Hepatic stellate cell (primary cell): ENCODE measurements at regions not wholly inside any gene's neighbourhood (a gene's known extent, or its start where the extent isn't known, plus 50 kb on each side); places are given as distances from the start of the nearest gene placed in this dataset.
"Not testable (repeated sequence)": the region's sequence is repeated elsewhere in the genome, so short reads cannot be mapped to it uniquely, and the experiment has no call there.

Source experiments
- DNase-seq: peaks from one replicate; pipeline ENCODE4 v3.0.0; 2011; ENCODE audit warnings: low spot score

DNA sequence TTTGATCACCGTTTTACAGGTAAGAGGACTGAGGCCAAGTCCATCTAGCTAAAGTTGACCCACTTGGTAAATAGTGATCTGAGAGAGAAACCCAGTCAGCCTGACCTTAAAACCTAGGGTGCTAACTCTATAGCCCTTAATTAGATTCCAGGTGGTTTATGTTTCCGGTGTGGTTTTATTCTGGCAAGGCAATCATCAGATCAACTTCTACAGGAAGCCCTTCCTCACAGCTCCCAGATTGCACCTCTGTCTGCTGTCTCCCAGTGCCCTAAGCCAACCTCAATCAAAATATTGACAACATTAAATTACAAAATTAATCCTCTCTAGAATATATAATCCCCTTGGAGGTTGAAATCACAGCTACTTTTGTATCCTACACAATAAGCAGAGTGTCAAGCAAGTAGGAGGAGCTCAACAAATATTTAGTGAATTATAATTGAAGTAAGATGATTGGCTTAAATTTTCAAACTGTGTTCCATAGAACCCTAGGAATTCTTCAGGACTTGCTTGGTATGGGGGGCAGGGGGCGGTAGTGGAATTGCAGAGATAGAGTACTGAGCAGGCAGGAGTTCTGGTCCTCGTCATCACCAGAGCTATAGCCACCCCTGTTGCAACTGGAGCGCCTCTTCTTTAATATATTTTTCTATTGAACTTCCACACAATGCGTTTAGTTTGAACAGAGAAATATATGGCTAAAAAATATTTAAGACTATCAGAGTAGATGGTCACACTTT is 692.8 kb upstream of the LRRN3 start:
- DNase-seq: no peak

DNA sequence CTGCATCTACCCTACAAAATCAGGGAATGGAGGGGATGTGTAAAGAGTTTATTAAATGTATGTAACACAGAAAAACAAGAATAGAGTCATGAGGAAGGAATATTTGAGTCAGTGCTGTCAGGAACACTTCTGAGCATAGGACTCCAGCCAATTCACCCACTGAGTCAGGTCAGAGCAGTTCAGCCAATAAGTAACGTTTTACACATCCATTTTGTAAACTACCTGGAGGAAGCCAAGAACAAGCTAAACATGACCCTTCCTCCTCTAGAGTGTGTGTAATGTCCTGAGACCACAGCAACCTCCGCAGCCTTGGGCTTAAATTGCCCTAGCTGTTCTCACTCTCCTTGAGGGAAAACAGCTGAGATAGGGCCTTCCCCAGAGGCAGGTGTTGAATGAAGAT is 691.5 kb upstream of the LRRN3 start:
- no peak for DNase-seq

GRCh38 chr7:110400411-110400810 is 690.5 kb upstream of the LRRN3 start:
- no peak for DNase-seq

DNA sequence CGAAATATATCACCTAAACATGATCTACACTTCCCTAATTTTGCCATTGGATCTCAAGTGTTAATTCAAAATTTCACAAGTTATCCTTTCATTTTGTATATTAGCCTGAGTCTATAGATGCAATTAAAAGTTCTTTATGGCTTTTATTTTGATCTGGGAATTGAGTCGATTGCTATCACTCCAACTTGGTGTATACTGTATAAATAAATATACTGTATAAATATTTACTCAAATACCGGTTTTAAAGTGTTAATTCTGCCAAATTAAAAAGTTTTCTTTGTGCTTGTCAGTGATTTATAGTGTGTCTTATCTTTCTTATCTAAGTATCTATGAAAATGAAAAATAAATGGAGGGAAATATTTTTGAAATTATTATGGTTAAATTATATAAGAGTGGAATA is 683.7 kb upstream of the LRRN3 start:
- DNase-seq: no peak

DNA sequence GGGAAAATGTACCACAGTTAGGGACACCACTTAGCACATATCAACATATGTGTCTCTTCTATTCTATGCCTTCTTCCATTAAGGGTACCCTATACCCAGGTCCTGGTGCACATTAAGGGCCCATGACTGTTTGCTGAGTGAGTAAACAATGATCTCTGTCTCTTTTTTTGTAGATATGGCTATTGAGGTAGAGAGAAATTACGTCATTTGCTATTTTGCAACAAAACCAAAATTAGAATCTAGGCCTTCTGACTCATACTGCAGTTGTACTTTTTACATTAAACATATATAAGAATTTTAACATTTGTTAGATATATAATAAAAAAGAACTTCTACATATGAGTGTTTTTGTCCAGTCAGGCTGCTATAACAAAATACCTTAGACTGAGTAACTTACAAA is 683.2 kb upstream of the LRRN3 start:
- no peak for DNase-seq

DNA sequence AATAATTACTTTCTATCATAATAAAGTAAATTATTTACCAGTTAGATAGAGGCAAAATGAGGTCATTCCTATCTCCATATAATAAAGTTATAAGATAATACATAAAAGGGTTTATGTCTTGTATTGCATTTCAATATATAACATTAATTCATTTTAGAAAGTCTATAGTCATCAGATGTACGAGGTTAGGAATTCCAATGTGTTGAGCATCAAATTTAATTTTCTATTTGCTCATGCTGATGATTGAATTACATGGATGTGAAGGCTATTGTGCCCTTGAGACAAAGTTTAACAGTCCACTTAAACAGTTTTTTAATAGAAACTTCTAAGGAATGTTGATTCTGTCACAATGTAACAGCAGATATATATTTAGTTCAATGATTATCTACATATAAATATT is 678.3 kb upstream of the LRRN3 start:
- DNase-seq: no peak

- DNase-seq: no peak
These were observed 677.9 kb upstream of the LRRN3 start for GRCh38 chr7:110413038-110413437.

GRCh38 chr7:110417611-110418010 is 673.3 kb upstream of the LRRN3 start:
- DNase-seq: no peak

DNA sequence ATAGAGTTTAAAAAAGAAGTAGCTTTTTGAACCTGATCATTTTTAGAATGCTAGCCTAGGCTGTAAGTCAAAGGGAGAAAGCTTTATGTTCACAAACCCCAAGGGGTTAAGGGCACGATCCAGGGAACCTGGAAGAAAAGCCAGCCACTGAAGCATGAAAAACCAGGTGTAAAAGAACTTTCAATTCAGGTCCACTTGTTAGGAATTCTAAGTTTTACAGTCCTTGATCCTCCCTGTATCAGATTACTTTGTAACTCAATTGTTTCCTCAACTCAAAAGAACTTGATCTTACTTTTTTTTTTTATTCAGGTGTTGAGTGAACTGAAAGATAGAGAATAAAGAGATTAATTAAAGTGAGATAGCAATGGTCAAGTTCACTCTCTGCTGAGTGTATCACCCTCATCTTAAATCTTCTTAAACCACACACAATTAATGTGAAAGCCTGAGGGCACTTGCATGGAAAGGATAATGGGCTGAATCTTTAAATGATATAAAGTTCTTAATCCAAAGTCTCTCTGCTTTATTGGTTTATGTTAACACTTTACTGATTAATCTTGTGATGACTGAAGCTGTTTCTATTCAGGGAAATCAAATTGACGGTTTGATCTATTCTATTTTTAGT is 672.2 kb upstream of the LRRN3 start:
- no peak for DNase-seq

DNA sequence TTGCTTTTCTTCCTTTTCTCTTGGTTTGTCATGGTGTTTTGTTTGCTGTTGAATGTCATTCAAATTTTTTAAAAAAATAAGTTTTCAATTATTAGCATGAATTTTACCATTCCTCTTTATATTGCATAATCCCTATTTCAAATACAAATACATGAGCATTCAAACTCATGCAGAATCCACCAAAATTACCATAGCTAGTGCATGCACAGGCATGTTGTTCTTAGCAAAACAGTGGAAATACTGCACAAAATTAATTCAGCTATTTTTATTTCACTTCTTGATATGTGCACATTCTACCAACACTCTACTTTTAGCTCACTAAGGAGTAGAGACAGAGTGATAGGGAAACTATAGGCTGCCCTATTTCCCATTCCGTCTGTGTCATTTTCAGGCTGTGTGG is 670.1 kb upstream of the LRRN3 start:
- DNase-seq: no peak

- DNase-seq: no peak
These were observed 669.3 kb upstream of the LRRN3 start for GRCh38 chr7:110421490-110422241.

- DNase-seq: no peak
These were observed 658.8 kb upstream of the LRRN3 start for GRCh38 chr7:110432061-110432553.

- DNase-seq: not testable (repeated sequence)
These were observed 652.0 kb upstream of the LRRN3 start for GRCh38 chr7:110438926-110439325.

DNA sequence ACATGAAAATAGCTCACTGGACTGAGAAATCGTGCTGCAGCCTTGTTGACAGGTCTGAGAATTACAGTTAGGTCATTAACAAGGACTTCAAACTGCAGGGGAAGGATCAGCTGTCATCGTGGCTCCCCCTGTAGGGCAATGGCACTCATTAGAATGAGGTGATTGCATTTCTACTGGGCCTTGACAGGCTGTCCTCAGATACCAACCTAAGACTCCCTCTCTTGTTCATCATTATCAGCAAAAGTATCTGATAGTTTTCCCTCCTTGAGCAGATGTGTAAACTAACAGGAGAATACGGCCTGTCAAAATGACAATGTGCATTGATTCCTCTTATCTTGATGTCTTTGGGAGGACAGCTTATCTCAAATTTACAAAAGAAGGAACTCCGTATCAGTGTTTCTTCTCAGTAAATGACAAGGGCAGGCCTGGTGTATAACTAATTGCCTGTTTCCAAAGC is 648.5 kb upstream of the LRRN3 start:
- peak; percentile 33 for DNase-seq

DNA sequence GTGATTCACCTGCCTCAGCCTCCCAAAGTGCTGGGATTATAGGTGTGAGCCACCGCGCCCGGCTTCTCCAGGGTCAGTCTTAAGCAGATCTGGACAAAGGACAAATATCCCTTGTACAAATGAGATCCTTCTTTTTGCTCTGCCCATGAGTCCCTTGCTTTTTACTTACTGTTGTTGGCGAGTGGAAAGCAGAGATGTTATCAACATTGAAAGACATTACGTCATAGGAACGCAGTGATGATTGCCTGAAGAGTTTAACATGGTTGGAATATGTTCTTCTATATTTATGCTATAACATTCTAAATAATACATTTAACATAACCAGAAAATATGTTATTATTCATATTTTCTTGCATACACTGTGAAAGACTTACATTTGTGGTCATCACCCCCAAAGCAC is 644.3 kb upstream of the LRRN3 start:
- DNase-seq: no peak

DNA sequence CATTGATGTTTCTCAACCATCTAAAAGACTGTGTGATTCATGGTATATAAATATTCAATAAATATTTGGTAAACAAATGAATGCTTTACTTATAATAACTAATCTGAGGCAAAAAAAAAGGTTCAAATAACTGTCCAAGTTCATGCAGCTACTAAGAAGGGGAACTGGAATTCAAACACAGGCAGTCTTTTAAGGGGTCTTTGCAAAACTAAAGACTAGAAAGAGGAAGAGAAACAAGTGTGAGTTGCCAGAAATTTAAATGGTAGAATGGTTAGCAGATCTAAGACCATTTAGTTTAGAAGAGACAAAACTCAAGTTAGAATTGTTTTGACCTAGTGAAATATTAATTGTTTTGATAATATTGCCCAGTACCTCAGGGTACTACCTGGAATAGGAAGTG is 642.0 kb upstream of the LRRN3 start:
- DNase-seq: no peak

DNA sequence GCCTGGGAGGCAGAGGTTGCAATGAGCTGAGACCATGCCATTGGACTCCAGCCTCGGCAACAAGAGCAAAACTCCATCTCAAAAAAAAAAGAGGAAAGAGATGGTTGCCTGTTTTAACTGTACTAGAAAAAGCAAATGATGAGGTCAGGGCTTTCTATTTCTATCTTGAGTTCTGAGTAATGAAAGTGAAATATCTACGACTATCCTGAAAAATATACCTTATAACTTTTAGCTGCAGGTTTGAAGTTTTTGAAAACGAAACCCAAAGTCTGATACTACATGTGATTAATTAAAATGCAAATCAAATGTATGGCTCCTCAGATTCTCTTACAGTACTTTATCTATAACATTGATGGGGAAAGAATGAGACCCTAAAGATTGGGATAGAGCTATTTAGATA is 636.2 kb upstream of the LRRN3 start:
- DNase-seq: no peak

- DNase-seq: no peak
These were observed 629.3 kb upstream of the LRRN3 start for GRCh38 chr7:110461621-110462020.

DNA sequence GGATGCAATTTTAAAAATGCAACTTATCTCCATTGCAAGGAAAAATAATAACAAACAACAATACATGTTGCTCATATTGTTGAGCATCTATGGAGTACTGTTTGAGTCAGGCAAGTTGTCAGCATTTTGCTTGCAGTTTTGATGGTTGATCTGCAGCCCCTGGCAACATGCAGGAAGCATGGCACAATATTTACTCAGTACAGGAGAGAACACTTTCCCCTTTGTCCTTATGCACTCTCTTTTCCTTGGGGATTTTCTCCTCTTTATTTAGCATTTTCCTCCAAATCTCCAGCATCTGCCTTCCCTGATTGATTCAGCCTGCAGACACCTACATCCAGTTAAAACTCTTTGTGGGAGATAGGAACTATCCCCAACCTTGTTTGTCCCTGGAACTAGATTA is 620.5 kb upstream of the LRRN3 start:
- DNase-seq: no peak

DNA sequence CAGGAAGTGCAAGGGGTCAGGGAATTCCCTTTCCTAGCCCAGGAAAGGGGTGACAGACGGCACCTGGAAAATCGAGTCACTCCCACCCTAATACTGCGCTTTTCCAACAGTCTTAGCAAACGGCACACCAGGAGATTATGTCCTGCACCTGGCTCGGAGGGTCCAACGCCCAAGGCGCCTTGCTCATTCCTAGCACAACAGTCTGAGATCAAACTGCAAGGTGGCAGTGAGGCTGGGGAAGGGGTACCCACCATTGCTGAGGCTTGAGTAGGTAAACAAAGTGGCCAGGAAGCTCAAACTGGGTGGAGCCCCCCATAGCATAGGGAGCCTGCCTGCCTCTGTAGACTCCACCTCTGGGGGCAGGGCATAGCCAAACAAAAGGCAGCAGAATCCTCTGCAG is 618.5 kb upstream of the LRRN3 start:
- DNase-seq: not testable (repeated sequence)

DNA sequence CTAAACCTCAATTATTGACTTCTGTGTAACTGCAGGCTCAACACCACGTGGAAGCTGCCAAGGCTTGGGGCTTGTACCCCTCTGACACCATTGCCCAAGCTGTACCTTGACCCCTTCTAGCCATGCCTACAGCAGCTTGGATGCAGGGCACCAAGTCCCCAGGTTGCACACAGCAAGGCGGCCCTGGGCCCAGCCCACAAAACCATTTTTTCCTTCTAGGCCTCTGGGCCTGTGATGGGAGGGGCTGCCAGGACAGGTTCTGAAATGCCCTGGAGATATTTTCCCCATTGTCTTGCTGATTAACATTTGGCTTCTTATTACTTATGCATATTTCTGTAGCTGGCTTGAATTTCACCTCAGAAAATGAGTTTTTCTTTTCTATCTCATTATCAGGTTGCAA is 610.0 kb upstream of the LRRN3 start:
- DNase-seq: no peak

- no peak for DNase-seq
These were observed 607.4 kb upstream of the LRRN3 start for GRCh38 chr7:110483553-110483952.

DNA sequence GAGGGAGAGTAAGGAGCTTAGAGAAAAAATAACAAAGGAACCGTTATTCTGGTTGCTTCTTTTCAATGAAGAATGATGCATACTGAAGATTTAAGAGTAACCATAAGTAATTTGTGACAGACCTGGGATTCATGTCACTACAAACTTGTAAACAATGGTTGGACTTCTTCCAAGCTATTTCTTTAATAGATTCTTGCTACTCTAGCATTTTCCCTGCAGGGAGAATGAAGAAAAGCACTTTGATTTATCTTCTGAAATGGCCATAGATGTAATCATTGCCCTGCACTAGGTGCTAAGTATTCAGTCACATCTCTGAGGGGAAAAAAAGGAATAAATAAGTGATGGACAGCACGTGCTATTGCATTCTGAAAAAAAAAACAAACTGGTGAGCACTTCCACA is 606.6 kb upstream of the LRRN3 start:
- no peak for DNase-seq
